ENCODE measurements at regions not wholly inside any gene's neighbourhood (a gene's known extent, or its start where the extent isn't known, plus 50 kb on each side); places are given as distances from the start of the nearest gene placed in this dataset.
"Not testable (repeated sequence)": the region's sequence is repeated elsewhere in the genome, so short reads cannot be mapped to it uniquely, and the experiment has no call there.

GRCh38 chr7:76126632-76127031, 75.1 kb upstream of the SRRM3 start:
- Mint-ChIP-seq H3K27me3 (peaks cover 7% of the 10 kb centered on the region), H3K27ac (no peak overlapping the region), H3K4me3 (no peak overlapping the region), H3K4me1 (ENCODE audit: low read depth) (peaks cover 14% of the 10 kb centered on the region), H3K36me3 (ENCODE audit: low read depth) (no peaks in the 10 kb centered on the region), H3K9me3 (no peaks in the 10 kb centered on the region)
- POLR2A ChIA-PET, result no interaction called here
- DNase-seq (no peak), ATAC-seq (no peak)
- no peak for TF ChIP-seq CTCF (IDR thresholded peaks at IDR 0.05)
- CTCF ChIA-PET, result interaction anchor here (0.9 kb wide), 1 partner anchor 17 kb away, joined by 3 read pairs; no protein-coding TSS in a partner anchor
- intact Hi-C loops (cut with micrococcal nuclease), result no loop called here

GRCh38 chr7:76129366-76129765, 72.3 kb upstream of the SRRM3 start:
- CTCF ChIA-PET, result no interaction called here
- Mint-ChIP-seq H3K4me3 (no peak overlapping the region), H3K9me3 (no peaks in the 10 kb centered on the region), H3K27ac (no peak overlapping the region), H3K27me3 (peaks cover 9% of the 10 kb centered on the region), H3K4me1 (ENCODE audit: low read depth) (peaks cover 11% of the 10 kb centered on the region), H3K36me3 (ENCODE audit: low read depth) (no peaks in the 10 kb centered on the region)
- DNase-seq (no peak), ATAC-seq (no peak)
- no peak for TF ChIP-seq CTCF (IDR thresholded peaks at IDR 0.05)
- intact Hi-C loops (cut with micrococcal nuclease), result no loop called here
- POLR2A ChIA-PET, result interaction anchor here (0.7 kb wide), 1 partner anchor 162 kb away, joined by 4 read pairs; no protein-coding TSS in a partner anchor

DNA sequence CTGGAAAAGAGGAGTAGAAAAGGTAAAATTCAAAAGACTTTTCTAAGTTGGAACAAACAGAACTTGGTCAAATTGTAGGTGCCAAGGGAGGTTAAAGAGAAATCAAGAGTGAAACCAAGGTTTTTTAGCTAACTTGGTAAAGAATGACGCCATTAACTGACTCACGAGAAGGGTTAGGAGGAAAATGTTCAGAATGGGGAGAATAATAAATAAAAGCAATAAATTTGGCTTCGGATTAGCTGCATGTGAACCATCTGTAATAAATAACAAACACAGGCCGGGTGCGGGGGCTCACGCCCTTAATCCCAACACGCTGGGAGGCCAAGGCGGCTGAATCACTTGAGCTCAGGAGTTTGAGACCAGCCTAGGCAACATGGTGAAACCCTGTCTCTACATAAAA, 71.9 kb upstream of the SRRM3 start:
- Mint-ChIP-seq H3K27ac (no peak overlapping the region), H3K27me3 (peaks cover 9% of the 10 kb centered on the region), H3K4me1 (ENCODE audit: low read depth) (peaks cover 11% of the 10 kb centered on the region), H3K9me3 (no peaks in the 10 kb centered on the region), H3K4me3 (no peak overlapping the region), H3K36me3 (ENCODE audit: low read depth) (no peaks in the 10 kb centered on the region)
- TF ChIP-seq CTCF (IDR thresholded peaks at IDR 0.05), result no peak
- POLR2A ChIA-PET, result interaction anchor here (0.7 to 0.8 kb wide), 2 partner anchors 25 to 161 kb away, joined by 3 to 4 read pairs; no protein-coding TSS in a partner anchor
- CTCF ChIA-PET, result no interaction called here
- intact Hi-C loops (cut with micrococcal nuclease), result no loop called here
- no peak for DNase-seq
- ATAC-seq, result no peak

GRCh38 chr7:76130661-76131060, 71.0 kb upstream of the SRRM3 start:
- H3K27me3 Mint-ChIP-seq; H3K4me3 Mint-ChIP-seq; H3K27ac Mint-ChIP-seq; H3K36me3 Mint-ChIP-seq (ENCODE audit: low read depth); intact Hi-C loops (cut with micrococcal nuclease); CTCF ChIA-PET; H3K9me3 Mint-ChIP-seq: not testable (repeated sequence)
- peaks cover 11% of the 10 kb centered on the region for H3K4me1 Mint-ChIP-seq (ENCODE audit: low read depth)
- ATAC-seq (peak; percentile 82), DNase-seq (peak; percentile 39)
- peak; percentile 33 for TF ChIP-seq CTCF (IDR thresholded peaks at IDR 0.05)
- POLR2A ChIA-PET, result interaction anchor here (0.8 kb wide), 1 partner anchor 24 kb away, joined by 3 read pairs; no protein-coding TSS in a partner anchor

DNA sequence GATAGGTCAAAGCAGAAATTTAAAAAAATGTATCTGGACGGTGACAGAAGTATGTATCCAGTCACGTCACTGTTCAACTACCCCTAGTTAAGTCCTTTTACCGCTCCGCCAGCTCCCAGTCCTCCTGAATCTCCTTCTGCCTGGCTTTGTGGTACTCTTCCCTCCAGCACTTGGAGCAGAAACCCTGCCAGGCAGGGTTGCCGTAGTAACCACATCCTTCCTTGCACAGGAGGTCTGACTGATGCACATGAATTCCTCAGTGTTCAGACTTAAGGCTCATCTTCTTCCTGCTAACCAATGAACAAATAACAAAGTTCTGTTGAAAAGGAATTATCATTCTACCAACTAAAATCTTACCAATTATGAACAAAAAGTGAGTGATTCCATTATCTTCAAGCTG, 69.8 kb upstream of the SRRM3 start:
- CTCF ChIA-PET, result interaction anchor here (0.8 kb wide), 1 partner anchor 84 kb away, joined by 3 read pairs; the partner anchor contains the start of genes MDH2 and STYXL1
- DNase-seq; intact Hi-C loops (cut with micrococcal nuclease); H3K4me3 Mint-ChIP-seq; H3K27me3 Mint-ChIP-seq; H3K27ac Mint-ChIP-seq; POLR2A ChIA-PET; H3K36me3 Mint-ChIP-seq (ENCODE audit: low read depth); ATAC-seq; H3K9me3 Mint-ChIP-seq: not testable (repeated sequence)
- peaks cover 11% of the 10 kb centered on the region for H3K4me1 Mint-ChIP-seq (ENCODE audit: low read depth)

All from activated CD8-positive, alpha-beta T cell treated with anti-CD3 and anti-CD28 coated beads for 36 hours (primary cell).